ENCODE measurements at regions not wholly inside any gene's neighbourhood (a gene's known extent, or its start where the extent isn't known, plus 50 kb on each side); places are given as distances from the start of the nearest gene placed in this dataset.

- TF ChIP-seq POLR2AphosphoS5 (IDR thresholded peaks at IDR 0.05; ENCODE audit: insufficient read depth in 1 of 2, low read depth in 1 of 2) (no peak), CTCF (IDR thresholded peaks at IDR 0.05) (no peak)
Observed at GRCh38 chr4:129355031-129355430, 259.1 kb downstream of the C4orf33 start.

Measured in vagina (tissue), 2 donors.